ENCODE measurements at regions not wholly inside any gene's neighbourhood (a gene's known extent, or its start where the extent isn't known, plus 50 kb on each side); places are given as distances from the start of the nearest gene placed in this dataset.
"Not testable (repeated sequence)": the region's sequence is repeated elsewhere in the genome, so short reads cannot be mapped to it uniquely, and the experiment has no call there.

DNA sequence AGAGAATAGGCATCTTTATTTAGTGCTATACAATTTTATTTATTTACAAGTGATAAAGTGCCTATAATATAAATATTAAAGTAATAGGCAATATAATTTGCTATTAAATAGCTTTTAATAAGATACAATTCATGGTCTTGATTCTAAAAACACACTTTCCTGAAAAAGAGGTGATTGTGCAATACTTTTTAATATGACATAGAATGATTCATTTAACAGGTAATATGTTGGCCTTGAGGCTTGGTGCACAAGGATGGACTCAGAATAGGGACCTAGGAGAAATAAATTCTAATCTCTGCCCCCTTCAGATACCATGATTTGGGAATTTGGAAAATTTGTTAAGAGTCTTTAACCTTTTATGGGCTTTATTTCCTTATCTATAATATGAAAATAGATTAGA lies 149.9 kb upstream of the FUT9 start:
- no peak for DNase-seq (ENCODE audit: low spot score)

DNA sequence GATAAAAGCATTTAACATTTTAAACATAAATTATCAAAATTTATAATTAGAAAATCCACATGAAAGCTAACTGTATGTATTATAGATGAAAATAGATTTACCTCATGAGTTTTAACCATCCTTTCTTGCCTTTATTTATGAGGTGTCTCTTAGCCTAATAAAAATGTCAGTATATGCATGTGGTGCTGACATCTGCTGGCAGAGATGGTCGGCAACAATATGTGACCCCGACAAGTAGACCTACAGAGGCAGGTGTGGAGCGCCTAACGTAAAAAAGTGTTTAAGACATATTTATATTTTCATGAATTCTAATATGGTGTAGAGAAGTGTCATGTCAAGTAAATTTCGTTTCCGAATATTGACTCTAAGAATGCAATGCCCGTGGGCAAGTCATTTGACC lies 149.0 kb upstream of the FUT9 start:
- DNase-seq (ENCODE audit: low spot score) = peak; percentile 3

DNA sequence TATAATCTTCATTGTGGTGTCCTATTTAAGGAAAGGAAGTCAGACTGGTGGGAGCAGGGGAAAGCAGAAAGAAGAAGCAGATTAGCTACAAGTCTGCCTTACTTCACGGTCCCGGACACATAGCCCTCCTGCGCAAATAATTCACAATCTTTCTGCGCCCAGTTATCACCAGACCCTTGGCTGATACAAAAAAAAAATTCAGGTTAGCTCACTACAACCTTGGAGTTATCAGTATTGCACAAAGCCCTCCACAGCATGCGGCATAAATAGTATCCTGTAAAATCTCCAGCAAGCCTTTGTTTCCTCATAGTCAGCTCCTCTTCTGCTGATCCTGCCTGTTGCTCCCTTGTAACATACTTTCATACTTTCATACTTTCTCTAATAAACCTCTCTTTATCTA lies 148.6 kb upstream of the FUT9 start:
- no peak for DNase-seq (ENCODE audit: low spot score)

DNA sequence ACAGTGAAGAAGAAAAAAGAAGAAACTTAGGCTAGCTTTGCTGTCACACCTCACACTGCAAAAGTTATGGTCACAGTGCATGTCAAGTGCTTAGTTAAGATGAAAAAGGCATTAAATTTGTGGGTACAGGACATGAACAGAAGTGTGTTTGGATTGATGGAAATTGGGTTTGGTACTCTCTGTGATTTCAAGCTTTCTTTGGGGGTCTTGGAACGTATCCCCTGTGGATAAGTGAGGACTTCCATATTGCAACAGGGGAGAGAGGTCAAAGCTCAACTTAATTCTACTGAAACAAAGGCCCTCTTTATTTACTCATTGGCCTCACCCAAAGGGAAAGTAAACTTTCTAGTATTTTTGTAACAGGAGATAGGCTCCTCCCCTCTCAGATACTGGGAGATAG lies 138.3 kb upstream of the FUT9 start:
- no peak for DNase-seq (ENCODE audit: low spot score)

DNA sequence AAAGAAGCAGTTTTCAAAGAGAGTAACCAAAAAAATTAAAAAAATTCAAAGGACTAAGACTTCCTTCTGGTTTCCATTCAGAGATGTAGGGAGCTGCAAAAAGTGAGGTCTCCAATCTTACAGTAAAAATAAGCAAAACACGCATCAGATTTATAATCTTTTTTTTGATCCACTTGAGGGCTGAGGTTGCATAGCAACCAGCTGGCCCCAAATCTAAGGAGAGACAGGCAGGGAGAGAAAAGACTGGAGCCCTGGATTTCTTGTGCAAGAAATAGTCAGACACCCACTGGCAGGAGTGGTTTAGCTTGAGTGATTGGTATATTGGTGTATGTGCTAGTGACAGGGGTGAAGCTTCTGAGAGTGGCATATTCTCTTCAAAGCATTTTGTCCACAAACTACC lies 135.9 kb upstream of the FUT9 start:
- no peak for DNase-seq (ENCODE audit: low spot score)

DNA sequence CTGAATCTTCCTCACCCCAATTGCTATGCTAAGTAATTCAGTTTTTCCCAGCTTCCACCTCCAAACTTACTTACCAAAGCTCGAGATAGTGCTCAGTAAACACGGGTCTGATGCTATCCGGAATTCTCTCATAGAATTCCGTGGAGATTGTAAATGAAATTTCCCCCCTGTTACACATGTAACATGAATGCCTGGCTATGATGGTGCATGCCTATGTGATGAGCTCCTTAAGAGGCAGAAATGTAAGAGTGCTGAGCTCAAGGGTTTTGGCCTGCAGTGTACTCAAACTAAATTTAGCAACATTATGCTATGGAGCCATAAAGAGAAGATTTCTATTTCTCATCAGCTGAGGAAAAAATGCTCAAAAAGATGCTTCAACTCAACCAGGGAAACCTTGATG lies 133.4 kb upstream of the FUT9 start:
- DNase-seq (ENCODE audit: low spot score) = no peak

DNA sequence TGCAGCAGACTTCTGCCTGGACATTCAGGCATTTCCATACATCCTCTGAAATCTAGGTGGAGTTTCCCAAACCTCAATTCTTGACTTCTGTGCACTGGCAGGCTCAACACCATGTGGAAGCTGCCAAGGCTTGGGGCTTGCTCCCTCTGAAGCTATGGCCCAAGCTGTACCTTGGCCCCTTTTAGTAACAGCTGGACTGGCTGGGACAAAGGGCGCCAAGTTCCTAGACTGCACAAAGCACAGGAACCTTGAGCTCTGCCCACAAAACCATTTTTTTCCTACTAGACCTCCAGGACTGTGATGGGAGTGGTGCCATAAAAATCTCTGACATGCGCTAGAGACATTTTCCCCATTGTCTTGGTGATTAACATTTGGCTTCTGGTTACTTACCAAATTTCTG lies 127.1 kb upstream of the FUT9 start:
- not testable (repeated sequence) for DNase-seq (ENCODE audit: low spot score)

DNA sequence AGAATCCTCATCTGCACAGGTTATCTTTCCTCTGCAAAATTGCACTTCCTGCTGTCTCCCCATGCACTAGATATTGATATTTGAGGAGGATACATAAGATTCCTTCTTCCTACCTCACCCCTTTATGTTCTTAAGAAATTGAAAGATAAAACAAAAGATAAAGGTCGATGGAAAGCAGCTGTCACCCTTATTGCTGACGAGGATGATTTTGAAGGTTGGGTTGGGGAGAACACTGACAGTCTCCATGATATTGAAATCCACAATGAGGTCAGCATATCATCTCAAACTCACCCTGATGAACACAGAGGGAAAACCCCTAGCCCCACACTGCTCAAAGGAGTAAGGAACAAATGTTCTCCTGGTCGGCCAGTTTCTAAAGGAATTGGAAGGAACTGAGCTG lies 110.6 kb upstream of the FUT9 start:
- DNase-seq (ENCODE audit: low spot score) = no peak

DNA sequence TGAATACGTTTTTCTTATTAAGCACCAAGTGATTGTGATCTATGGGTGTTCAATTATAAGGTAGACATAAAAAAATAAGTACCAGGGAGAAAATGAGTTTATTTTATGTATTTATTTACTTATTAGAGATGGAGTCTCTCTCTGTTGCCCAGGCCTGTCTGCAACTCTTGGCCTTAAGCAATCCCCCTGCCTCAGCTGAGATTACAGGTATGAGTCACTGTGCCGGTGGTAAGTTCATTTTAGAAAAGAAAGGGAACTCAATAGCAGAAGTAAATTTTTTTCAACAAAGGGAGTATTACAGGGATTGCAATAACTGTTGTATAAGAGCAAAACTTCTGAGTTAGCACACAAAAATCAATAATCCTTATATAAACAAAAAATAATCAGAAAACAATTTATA lies 98.7 kb upstream of the FUT9 start:
- DNase-seq (ENCODE audit: low spot score) = no peak

DNA sequence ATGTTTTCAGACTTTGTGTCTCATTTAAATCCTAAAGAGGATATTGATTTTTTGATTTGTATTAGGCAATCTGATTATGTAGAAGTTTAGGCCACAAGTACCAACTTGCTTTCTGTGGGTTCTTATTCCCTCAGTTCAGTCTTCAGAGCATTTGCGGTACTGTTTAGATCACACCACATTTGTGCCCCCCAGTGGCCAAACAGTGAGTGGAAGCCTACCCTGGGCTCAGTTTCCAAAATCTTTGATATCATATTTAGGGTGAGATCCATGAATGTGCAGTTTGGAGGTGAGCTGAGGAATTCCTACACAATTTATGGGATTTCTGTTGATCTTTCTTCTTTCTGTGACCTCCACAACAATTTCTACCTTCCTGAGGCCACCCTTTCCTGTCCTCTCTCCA lies 92.3 kb upstream of the FUT9 start:
- no peak for DNase-seq (ENCODE audit: low spot score)

DNA sequence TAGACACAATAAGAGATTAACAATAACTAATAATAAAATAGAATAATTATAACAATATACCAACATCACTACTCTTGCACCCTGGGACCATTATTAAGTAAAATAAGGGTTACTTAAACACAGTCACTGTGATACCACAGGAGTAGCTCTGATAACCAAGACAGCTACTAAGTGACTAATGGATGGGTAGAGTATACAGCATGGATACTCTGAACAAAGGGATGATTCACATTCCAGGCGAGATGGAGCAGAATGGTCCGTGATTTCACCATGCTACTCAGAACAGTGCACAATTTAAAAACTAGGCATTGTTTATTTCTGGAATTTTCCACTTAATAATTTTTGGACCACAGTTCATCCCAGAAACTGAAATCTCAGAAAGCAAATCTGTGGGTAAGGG lies 80.0 kb upstream of the FUT9 start:
- no peak for DNase-seq (ENCODE audit: low spot score)

DNA sequence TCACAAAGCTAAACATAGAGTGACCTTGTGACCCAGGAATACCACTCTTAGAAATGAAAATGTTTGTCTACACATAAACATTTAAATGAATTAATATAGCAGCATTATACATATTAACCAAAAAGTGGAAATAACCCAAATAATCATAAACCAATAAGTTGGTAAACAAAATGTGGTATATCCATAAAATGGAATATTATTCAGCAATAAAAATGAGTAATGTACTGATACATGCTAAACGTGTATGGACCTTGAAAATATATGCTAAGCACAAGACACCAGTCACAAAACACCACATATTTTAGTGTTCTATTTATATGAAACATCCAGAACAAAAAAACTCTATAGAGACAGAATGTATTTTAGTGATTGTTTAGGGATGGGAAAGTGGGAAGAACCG lies 68.9 kb upstream of the FUT9 start:
- DNase-seq (ENCODE audit: low spot score) = no peak

DNA sequence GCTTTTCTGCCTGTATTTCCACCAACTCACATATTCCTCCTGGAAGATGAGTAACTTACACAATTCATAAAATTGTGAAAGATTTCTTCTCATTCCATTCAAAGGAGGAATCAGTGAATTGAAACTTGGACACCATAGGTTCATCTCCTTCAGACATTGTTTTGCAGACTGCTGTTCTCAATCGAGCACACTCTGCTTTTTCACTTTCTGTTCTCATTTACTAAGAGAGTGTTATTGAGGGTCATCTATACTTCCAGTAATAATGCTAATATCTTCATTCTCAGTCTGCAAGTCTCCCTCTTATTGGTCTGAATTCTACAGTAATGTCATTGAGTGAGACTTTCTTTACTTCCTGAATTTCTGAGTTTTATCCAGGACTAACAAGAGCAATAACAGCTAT lies 67.5 kb upstream of the FUT9 start:
- DNase-seq (ENCODE audit: low spot score) = no peak

DNA sequence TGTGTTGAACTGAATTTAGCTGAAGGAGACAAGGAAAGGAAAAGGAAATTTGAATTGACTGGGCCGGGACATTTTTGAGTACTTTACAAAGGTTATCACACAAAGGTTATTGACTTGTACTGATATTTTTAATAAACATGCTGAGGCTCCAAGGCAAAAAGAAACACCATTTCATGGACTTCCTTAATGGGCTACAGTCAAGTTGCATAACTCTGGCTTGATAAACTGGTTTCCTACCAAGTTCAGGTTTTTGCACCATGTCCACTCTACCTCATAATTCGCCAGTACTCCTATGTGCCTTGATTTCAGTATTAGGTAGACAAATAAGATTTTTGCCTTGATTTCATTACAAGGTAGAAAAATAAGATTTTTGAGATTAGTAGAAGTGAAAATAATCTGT lies 65.8 kb upstream of the FUT9 start:
- DNase-seq (ENCODE audit: low spot score) = no peak

DNA sequence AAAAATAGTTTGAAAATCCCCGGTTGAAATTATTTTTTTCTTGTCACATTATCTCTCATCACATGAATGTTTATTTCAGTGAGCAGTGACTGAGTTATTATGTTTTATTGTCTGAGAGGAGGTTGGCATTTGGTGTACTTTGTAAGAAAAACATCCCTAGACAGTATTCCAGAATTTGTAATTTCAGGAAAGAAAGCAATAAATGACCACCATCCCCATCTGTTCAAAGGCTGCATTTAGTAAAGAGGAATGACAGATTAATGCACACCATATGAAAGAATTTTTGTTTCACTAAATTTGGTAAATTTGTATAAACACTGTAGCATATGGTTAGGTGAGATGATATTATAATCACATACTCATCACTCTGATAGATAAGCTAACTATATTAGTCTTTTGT lies 57.1 kb upstream of the FUT9 start:
- no peak for DNase-seq (ENCODE audit: low spot score)

DNA sequence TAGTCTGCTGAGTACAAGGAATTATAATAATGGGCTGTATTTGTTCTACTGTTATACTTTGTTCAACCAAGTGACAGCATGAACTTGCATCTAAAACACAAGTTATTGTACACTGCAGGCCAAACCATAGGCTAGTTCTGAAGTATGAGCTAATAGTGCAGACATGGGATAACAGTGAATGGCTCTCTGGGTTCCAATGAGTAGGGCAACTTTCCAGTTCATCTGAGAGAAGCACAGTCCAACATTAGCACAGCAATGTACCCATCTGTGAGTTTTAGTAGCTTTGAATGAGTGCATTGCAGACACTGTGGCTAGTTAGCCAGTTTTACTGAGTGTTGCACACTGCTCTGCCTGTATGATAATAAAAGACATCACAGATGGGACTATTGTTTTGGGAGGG lies 56.5 kb upstream of the FUT9 start:
- DNase-seq (ENCODE audit: low spot score) = no peak
